Astrocyte (in vitro differentiated cells and primary cell): ENCODE measurements at regions not wholly inside any gene's neighbourhood (a gene's known extent, or its start where the extent isn't known, plus 50 kb on each side); places are given as distances from the start of the nearest gene placed in this dataset.

Source experiments
- CTCF ChIP-seq: IDR thresholded peaks from 2 replicates; pipeline ENCODE4 v1.5.1; 2011; ENCODE audit warnings: low read depth, mild to moderate bottlenecking, inconsistent platforms, low read length, moderate library complexity; ENCODE audit not compliant: insufficient read depth
- EZH2 ChIP-seq: IDR thresholded peaks from 2 replicates; pipeline ENCODE4 v1.6.1; 2012; ENCODE audit warnings: mild to moderate bottlenecking, low read length, inconsistent platforms; ENCODE audit not compliant: insufficient read depth

DNA sequence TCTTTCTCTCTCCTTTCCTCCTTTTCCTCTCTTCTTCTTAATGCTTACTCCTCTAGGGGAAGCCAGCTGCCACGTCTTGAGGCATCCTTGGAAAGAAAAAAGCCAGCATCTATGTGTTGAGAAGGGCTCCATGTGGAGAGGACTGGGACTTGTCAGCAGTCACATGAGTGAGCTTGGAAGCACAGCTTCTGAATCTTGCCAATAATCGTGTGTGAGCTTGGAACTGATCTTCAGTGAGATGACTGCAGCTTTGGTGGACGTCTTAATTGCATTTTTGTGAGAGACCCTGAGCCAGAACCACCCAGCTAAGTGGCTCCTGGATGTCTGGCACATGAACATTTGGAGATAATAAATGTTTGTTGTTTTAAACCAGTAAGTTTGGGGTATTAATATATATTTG, 371.7 kb downstream of the SLITRK2 start:
- TF ChIP-seq CTCF (no peak), EZH2 (no peak)
